Sigmoid colon (tissue), 6 donors: ENCODE measurements at regions not wholly inside any gene's neighbourhood (a gene's known extent, or its start where the extent isn't known, plus 50 kb on each side); places are given as distances from the start of the nearest gene placed in this dataset.

Experiments
- DNase-seq: peaks from one replicate; pipeline ENCODE4 v3.0.0-alpha.2; 2019
- H3K27ac ChIP-seq, 4 donors: fragments of 200-600 bp; sonication (generic); one replicate each; pipeline ENCODE4 v1.5.1; 2016 to 2019; ENCODE audit warnings: mild to moderate bottlenecking in 1 of 4
- H3K27me3 ChIP-seq, 3 donors: fragments of 200-600 bp; sonication (generic); one replicate each; pipeline ENCODE4 v1.5.1; 2019; ENCODE audit warnings: mild to moderate bottlenecking in 1 of 3
- H3K36me3 ChIP-seq, 4 donors: fragments of 200-600 bp; sonication (generic); one replicate each; pipeline ENCODE4 v1.5.1; 2016 to 2019
- H3K4me1 ChIP-seq, 4 donors: fragments of 200-600 bp; sonication (generic); one replicate each; pipeline ENCODE4 v1.5.1; 2017 to 2019
- H3K4me3 ChIP-seq, 4 donors: fragments of 200-600 bp; sonication (generic); one replicate each; pipeline ENCODE4 v1.5.1; 2017 to 2019; ENCODE audit warnings: mild to moderate bottlenecking in 2 of 4, moderate library complexity in 1 of 4
- H3K9me3 ChIP-seq, 4 donors: fragments of 200-600 bp in 3 of 4; sonication (generic) in 3 of 4; one replicate each; pipeline versions ENCODE4 v1.5.1 to v1.6.1; 2013 to 2019
- EP300 ChIP-seq, 4 donors: sonication (generic); formaldehyde crosslinking; IDR thresholded peaks; one replicate each; pipeline ENCODE4 v1.6.1; 2017; ENCODE audit warnings: antibody characterized with exemption in 4 of 4
- POLR2A ChIP-seq, 2 donors: fragments of 450-650 bp; IDR thresholded peaks; one replicate each; pipeline ENCODE4 v1.6.1; 2016; ENCODE audit warnings: antibody characterized with exemption in 2 of 2, mild to moderate bottlenecking in 2 of 2, moderate library complexity in 2 of 2
- POLR2AphosphoS5 ChIP-seq, 4 donors: sonication (generic); formaldehyde crosslinking; IDR thresholded peaks; one replicate each; pipeline ENCODE4 v1.6.1; 2017; ENCODE audit warnings: antibody characterized with exemption in 4 of 4
- WGBS, 2 donors: extraction: QIAGEN DNeasy Blood & Tissue Kit; methylation state at CpG; one replicate each; pipeline ENCODE4 v1.1.7; 2013; 5-methylcytosine and 5-hydroxymethylcytosine counted together
- intact Hi-C: fragments of 100-400 bp; cut with DNase I; formaldehyde crosslinking; loops from one replicate; pipeline ENCODE4 v1.15.1; 2023
- TF ChIP-seq, protein P1 (sequence below), 4 experiments: fragments of 450-650 bp in 3 of 4; fragments of 200-600 bp in 1 of 4; IDR thresholded peaks; one replicate each; pipeline ENCODE4 v1.5.1; 2016 to 2019; ENCODE audit warnings: antibody characterized with exemption in 4 of 4, mild to moderate bottlenecking in 3 of 4, moderate library complexity in 2 of 4
- donor health status: healthy with polysubstance abuse.
- donor health status: healthy.

DNA sequence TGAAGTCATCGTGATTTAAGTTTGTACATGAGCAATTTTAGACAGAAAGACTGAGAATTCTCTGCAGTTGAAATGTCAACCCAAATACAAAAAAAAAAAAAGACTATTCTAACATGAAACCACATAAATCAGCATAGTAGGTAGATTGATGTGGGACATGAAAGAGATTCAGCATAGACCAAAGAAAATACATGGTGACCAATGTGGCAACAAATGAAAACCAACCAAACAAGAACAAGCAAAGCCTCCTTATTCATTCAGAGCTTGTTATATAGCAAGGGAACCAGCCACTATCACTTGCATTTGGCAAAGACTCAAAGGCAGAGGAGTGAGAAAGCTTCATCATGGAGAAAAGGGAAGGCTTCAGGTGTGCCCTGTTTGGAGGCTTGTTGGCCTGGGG, 144.4 kb upstream of the TMPO start:
- DNase-seq, result no peak
- 82 to 86% methylated on average over 1 of the region's 1 CpG for WGBS, 2 donors
- H3K27me3 ChIP-seq, result no peaks in the 10 kb centered on the region
- H3K4me3 ChIP-seq, result no peak overlapping the region
- no peak overlapping the region for H3K27ac ChIP-seq
- TF ChIP-seq POLR2A (IDR thresholded peaks at IDR 0.05), result no peak
- H3K9me3 ChIP-seq, result no peaks in the 10 kb centered on the region
- intact Hi-C loops, result no loop called here
- no peaks in the 10 kb centered on the region for H3K36me3 ChIP-seq
- no peaks in the 10 kb centered on the region for H3K4me1 ChIP-seq

DNA sequence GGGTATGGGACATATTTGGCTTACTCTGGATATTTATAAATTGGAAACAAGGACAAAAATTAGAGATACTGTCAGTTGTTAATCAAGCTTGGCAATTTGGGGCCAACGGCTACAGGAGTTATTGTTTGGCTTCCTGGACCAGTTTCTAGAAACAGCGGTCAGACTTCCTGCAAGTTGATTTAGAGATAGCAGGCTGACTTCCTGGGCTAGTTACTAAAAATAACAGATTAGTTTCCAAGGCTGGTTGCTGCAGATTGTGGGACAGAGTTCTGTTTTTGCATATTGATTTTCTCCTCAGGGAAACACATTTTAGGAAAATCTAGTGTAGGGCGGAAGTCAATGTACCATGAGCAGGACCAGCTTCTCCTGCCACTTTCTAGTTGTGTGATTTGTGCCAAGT, 144.0 kb upstream of the TMPO start:
- no peaks in the 10 kb centered on the region for H3K36me3 ChIP-seq
- intact Hi-C loops, result no loop called here
- H3K9me3 ChIP-seq, result no peaks in the 10 kb centered on the region
- TF ChIP-seq POLR2AphosphoS5 (IDR thresholded peaks at IDR 0.05), result no peak
- TF ChIP-seq EP300 (IDR thresholded peaks at IDR 0.05), result no peak
- TF ChIP-seq, protein P1, sequence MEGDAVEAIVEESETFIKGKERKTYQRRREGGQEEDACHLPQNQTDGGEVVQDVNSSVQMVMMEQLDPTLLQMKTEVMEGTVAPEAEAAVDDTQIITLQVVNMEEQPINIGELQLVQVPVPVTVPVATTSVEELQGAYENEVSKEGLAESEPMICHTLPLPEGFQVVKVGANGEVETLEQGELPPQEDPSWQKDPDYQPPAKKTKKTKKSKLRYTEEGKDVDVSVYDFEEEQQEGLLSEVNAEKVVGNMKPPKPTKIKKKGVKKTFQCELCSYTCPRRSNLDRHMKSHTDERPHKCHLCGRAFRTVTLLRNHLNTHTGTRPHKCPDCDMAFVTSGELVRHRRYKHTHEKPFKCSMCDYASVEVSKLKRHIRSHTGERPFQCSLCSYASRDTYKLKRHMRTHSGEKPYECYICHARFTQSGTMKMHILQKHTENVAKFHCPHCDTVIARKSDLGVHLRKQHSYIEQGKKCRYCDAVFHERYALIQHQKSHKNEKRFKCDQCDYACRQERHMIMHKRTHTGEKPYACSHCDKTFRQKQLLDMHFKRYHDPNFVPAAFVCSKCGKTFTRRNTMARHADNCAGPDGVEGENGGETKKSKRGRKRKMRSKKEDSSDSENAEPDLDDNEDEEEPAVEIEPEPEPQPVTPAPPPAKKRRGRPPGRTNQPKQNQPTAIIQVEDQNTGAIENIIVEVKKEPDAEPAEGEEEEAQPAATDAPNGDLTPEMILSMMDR (IDR thresholded peaks at IDR 0.05), result no peak
- no peak for TF ChIP-seq POLR2A (IDR thresholded peaks at IDR 0.05)
- H3K4me1 ChIP-seq, result no peaks in the 10 kb centered on the region
- H3K27ac ChIP-seq, result no peak overlapping the region
- H3K27me3 ChIP-seq, result no peaks in the 10 kb centered on the region
- DNase-seq, result no peak
- H3K4me3 ChIP-seq, result no peak overlapping the region
- WGBS, 2 donors, result 53 to 62% methylated on average over 3 of the region's 3 CpGs

DNA sequence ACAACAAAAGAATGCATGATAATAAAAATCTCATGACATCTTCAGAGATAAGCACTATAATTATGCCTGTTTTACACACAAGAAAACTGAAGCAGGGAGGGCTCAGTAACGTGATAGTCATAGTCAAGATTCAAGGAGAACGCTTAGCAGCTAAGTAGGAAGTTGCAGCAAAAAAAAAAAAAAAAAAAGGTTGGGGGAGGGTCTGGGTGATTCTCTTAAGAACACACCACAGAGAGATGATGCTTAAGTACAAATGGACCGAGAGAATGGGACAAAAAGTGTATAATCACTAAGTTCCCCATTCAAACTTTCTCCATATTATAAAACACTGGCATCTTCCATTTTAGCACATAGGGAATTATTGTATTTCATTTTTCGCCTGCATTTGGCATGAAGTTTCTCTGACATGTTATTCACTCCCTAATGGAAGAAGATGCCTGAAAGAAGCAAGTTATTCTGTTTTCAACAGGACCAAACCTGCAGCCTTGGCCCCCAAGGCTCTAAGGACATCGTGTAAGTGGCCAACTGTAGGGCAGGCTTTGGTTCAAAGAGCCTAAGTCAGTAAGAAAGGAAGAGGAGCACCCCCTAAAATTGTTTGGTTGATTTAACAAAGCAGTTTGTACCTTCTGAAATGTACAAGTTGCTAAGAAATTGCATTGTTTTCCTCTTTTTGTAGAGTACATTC, 142.9 kb upstream of the TMPO start:
- no peaks in the 10 kb centered on the region for H3K4me1 ChIP-seq
- no peaks in the 10 kb centered on the region for H3K27me3 ChIP-seq
- H3K27ac ChIP-seq, result no peak overlapping the region
- H3K4me3 ChIP-seq, result no peak overlapping the region
- WGBS, 2 donors, result 42 to 51% methylated on average over 5 of the region's 5 CpGs
- no peak for DNase-seq
- intact Hi-C loops, result no loop called here
- no peaks in the 10 kb centered on the region for H3K9me3 ChIP-seq
- no peak for TF ChIP-seq POLR2A (IDR thresholded peaks at IDR 0.05)
- no peak for TF ChIP-seq EP300 (IDR thresholded peaks at IDR 0.05)
- no peak for TF ChIP-seq POLR2AphosphoS5 (IDR thresholded peaks at IDR 0.05)
- TF ChIP-seq, protein P1 (IDR thresholded peaks at IDR 0.05), result no peak
- no peaks in the 10 kb centered on the region for H3K36me3 ChIP-seq

DNA sequence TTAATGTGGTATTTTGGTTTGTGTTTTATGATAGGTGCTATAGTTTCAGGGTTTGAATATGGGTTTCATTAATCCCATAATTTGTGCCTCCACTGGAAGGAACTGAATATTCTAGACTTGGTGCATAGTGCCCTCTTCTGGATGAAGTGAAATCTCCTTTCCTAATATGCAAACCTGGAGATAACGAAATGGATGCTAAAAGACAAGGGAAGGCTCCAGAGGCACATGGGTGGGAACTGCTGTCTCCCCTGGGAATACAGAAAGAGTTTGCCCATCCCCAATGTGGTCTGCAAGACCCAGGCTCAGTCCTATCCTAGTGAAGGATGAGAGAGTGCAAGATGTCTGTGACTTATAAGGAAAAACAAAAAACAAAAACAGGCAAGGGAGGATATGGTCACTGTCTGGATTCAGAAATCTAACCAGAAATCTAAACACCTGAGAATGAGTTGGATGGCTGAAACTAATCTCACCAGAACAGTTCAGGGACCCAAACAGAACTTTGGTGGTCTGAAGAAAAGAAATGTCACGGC, 142.3 kb upstream of the TMPO start:
- TF ChIP-seq POLR2AphosphoS5 (IDR thresholded peaks at IDR 0.05), result no peak
- TF ChIP-seq, protein P1 (IDR thresholded peaks at IDR 0.05), result peak in 2 of 4 experiments; percentile 11 to 34
- intact Hi-C loops, result no loop called here
- WGBS, 2 donors, result 46 to 57% methylated on average over 2 of the region's 2 CpGs

DNA sequence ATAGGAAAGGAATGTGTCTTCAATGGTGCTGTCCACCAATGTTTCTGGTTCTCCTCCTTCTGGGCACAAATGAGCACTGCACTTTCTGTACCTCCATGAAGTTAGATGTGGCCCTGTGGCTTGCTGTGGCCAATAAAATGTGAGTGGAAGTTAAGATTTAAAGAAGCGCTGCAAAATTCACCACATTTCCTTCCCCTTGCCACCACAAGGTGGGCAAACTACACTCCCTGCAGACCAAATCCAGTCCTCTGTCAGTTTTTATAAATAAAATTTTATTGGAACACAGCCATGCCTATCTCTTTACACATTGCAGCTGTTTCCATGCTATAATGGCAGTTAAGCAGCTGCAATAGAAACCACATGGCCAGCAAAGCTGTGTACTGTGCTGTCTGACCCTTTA, 141.4 kb upstream of the TMPO start:
- TF ChIP-seq EP300 (IDR thresholded peaks at IDR 0.05) (no peak), POLR2AphosphoS5 (IDR thresholded peaks at IDR 0.05) (no peak), POLR2A (IDR thresholded peaks at IDR 0.05) (no peak)
- TF ChIP-seq, protein P1 (IDR thresholded peaks at IDR 0.05), result no peak
- Histone ChIP-seq H3K36me3 (no peaks in the 10 kb centered on the region), H3K4me3 (no peak overlapping the region), H3K9me3 (no peaks in the 10 kb centered on the region), H3K27ac (no peak overlapping the region), H3K27me3 (no peaks in the 10 kb centered on the region), H3K4me1 (no peaks in the 10 kb centered on the region)
- DNase-seq, result no peak
- WGBS, 2 donors, result 44 to 67% methylated on average over 1 of the region's 1 CpG
- intact Hi-C loops, result no loop called here

More for the DNA sequence above, 142.3 kb upstream of the TMPO start:
- Histone ChIP-seq H3K9me3 (no peaks in the 10 kb centered on the region), H3K4me3 (no peak overlapping the region), H3K36me3 (no peaks in the 10 kb centered on the region), H3K4me1 (no peaks in the 10 kb centered on the region), H3K27ac (no peak overlapping the region), H3K27me3 (no peaks in the 10 kb centered on the region)
- DNase-seq, result no peak
